ENCODE measurements at regions not wholly inside any gene's neighbourhood (a gene's known extent, or its start where the extent isn't known, plus 50 kb on each side); places are given as distances from the start of the nearest gene placed in this dataset.

- ChIA-PET CTCF (interaction anchor here (0.6 kb wide), 1 partner anchor 83 kb away, joined by 3 read pairs; no protein-coding TSS in a partner anchor), POLR2A (ENCODE audit: low non-redundant PET) (no interaction called here)
- TF ChIP-seq CTCF (conservative IDR thresholded peaks at IDR 0.05; ENCODE audit: low read depth), result no peak
- no peak for DNase-seq (ENCODE audit: low spot score)
- H3K27ac ChIP-seq, result no peak overlapping the region
Observed at GRCh38 chr6:156400487-156400886, 376.7 kb upstream of the ARID1B start.

DNA sequence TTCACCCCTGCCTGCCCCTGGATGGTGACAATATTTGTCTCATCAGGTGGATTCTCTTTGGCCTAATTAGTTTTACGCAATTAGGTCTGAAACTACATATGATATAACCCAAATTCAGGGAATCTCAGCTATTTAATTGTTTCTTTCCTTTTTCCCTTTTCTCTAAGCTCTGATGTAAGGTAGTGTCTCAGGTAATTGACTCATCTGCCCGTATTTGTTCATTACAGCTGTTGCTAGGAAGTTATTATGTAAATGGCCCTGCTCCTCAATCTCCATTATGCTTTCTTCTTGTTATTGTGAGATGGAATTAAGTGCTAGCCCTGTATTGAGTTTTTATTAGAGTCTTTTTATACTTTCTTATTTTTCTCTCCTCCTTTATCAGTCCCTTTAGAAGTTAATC lies 378.2 kb upstream of the ARID1B start:
- ChIA-PET POLR2A (ENCODE audit: low non-redundant PET) (no interaction called here), CTCF (interaction anchor here (0.6 kb wide), 1 partner anchor 36 kb away, joined by 3 read pairs; no protein-coding TSS in a partner anchor)
- no peak overlapping the region for H3K27ac ChIP-seq
- no peak for DNase-seq (ENCODE audit: low spot score)
- TF ChIP-seq CTCF (conservative IDR thresholded peaks at IDR 0.05; ENCODE audit: low read depth), result no peak

- ChIA-PET CTCF (no interaction called here), POLR2A (ENCODE audit: low non-redundant PET) (no interaction called here)
- TF ChIP-seq CTCF (conservative IDR thresholded peaks at IDR 0.05; ENCODE audit: low read depth), result no peak
- no peak overlapping the region for H3K27ac ChIP-seq
- DNase-seq (ENCODE audit: low spot score), result no peak
Observed at GRCh38 chr6:156398371-156398770, 378.8 kb upstream of the ARID1B start.

- DNase-seq (ENCODE audit: low spot score), result no peak
- CTCF ChIA-PET, result no interaction called here
- H3K27ac ChIP-seq, result no peak overlapping the region
- no peak for TF ChIP-seq CTCF (conservative IDR thresholded peaks at IDR 0.05; ENCODE audit: low read depth)
- POLR2A ChIA-PET (ENCODE audit: low non-redundant PET), result no interaction called here
Observed at GRCh38 chr6:156396791-156397418, 380.3 kb upstream of the ARID1B start.

GRCh38 chr6:156396068-156396771 lies 381.0 kb upstream of the ARID1B start:
- no peak overlapping the region for H3K27ac ChIP-seq
- CTCF ChIA-PET, result no interaction called here
- no peak for TF ChIP-seq CTCF (conservative IDR thresholded peaks at IDR 0.05; ENCODE audit: low read depth)
- no peak for DNase-seq (ENCODE audit: low spot score)
- POLR2A ChIA-PET (ENCODE audit: low non-redundant PET), result no interaction called here

GRCh38 chr6:156395276-156395675 lies 381.9 kb upstream of the ARID1B start:
- ChIA-PET CTCF (no interaction called here), POLR2A (ENCODE audit: low non-redundant PET) (no interaction called here)
- DNase-seq (ENCODE audit: low spot score), result no peak
- TF ChIP-seq CTCF (conservative IDR thresholded peaks at IDR 0.05; ENCODE audit: low read depth), result no peak
- no peak overlapping the region for H3K27ac ChIP-seq

Data from RWPE1 (cell line).